Sciatic nerve (tissue), 2 donors: ENCODE measurements at regions not wholly inside any gene's neighbourhood (a gene's known extent, or its start where the extent isn't known, plus 50 kb on each side); places are given as distances from the start of the nearest gene placed in this dataset.
A peak's percentile ranks its signal among the peaks of the same experiment; 100 is the strongest.
"Not testable (repeated sequence)": the region's sequence is repeated elsewhere in the genome, so short reads cannot be mapped to it uniquely, and the experiment has no call there.

Source experiments
- ATAC-seq: fragments of 200-7000 bp; cut with Tn5 transposase; one replicate; pipeline ENCODE4 v1.9.1; 2020; ENCODE audit warnings: mild to moderate bottlenecking, moderate library complexity
- DNase-seq: peaks from one replicate; pipeline ENCODE4 v3.0.0-alpha.2; 2020; ENCODE audit warnings: low spot score
- intact Hi-C: fragments of 100-400 bp; cut with DNase I; formaldehyde crosslinking; loops from one replicate; pipeline ENCODE4 v1.14.2; 2022
- donor health status: DM: no; HTN: no; CAD: no.
- donor health status: DM: no; HTN: no; CAD: no.

- ATAC-seq: no peak
- DNase-seq: no peak
- intact Hi-C loops: no loop called here
These were observed 795.3 kb downstream of the SLITRK1 start for GRCh38 chr13:83086948-83087347.

DNA sequence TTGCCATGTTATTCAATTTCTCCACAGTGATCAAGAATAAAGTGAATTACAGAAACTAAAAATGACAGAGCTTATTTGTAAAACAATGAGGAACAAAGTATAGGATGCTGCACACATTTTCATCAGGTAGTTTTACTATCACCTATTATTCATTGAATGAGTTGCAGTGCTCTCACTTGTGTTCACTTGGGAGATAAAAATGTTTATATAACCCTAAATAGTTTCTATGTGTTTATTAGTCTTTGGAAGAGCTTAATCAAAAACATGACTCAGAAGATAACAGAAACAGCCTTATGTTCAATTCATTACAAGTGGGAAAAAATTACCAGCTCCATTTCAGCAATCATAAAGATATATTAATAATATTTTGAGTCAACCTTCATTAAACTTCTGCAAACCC lies 796.2 kb downstream of the SLITRK1 start:
- DNase-seq (no peak), ATAC-seq (no peak)
- intact Hi-C loops: no loop called here

GRCh38 chr13:83085186-83085900 lies 796.9 kb downstream of the SLITRK1 start:
- DNase-seq: no peak
- ATAC-seq: no peak
- intact Hi-C loops: no loop called here

- no peak for DNase-seq
- intact Hi-C loops: no loop called here
- ATAC-seq: no peak
These were observed 804.8 kb downstream of the SLITRK1 start for GRCh38 chr13:83077499-83077898.

DNA sequence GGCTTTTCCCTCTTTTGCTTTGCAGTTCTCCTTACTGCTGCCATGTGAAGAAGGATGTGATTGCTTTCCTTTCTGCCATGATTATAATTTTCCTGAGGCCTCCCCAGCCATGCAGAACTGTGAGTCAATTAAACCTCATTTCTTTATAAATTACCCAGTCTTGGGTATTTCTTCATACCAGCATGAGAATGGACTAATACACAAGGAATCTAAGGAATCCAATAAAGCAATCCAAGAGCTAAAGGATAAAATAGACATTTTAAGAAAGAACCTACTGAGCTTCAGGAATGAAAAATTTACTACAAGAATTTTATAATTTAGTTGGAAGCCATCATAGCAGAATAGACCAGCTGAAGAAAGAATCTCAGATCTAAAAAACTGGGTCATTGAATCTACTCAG lies 808.3 kb downstream of the SLITRK1 start:
- intact Hi-C loops, ATAC-seq: not testable (repeated sequence)

GRCh38 chr13:83065108-83065507 lies 817.2 kb downstream of the SLITRK1 start:
- no peak for DNase-seq
- intact Hi-C loops: no loop called here
- ATAC-seq: peak; percentile 98

More for the DNA sequence above, 808.3 kb downstream of the SLITRK1 start:
- DNase-seq: not testable (repeated sequence)

DNA sequence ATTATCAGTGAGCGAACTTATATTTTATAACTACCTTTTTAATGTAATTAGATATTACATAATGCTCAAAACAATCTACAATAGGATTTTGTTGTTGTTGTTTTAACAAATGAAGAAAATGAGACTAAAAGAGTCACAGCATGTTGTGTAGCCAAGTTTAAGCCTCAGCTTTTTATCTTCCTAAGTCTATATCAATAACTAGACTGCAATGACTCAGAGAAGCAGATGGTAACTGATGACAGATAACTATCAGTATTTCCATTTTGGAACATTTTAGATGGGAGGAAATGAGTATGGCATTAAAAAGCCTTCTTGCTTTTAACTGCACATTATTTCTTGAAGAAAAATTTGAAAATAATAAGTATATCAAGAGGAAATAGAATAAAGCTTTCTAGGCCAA lies 825.2 kb downstream of the SLITRK1 start:
- ATAC-seq: no peak
- no peak for DNase-seq
- intact Hi-C loops: no loop called here

- ATAC-seq (no peak), DNase-seq (no peak)
- intact Hi-C loops: no loop called here
These were observed 826.0 kb downstream of the SLITRK1 start for GRCh38 chr13:83056269-83056668.

GRCh38 chr13:83048419-83048818 lies 833.9 kb downstream of the SLITRK1 start:
- intact Hi-C loops: no loop called here
- ATAC-seq: no peak
- DNase-seq: no peak

GRCh38 chr13:83024955-83025594 lies 857.2 kb downstream of the SLITRK1 start:
- ATAC-seq (no peak), DNase-seq (no peak)
- intact Hi-C loops: no loop called here

DNA sequence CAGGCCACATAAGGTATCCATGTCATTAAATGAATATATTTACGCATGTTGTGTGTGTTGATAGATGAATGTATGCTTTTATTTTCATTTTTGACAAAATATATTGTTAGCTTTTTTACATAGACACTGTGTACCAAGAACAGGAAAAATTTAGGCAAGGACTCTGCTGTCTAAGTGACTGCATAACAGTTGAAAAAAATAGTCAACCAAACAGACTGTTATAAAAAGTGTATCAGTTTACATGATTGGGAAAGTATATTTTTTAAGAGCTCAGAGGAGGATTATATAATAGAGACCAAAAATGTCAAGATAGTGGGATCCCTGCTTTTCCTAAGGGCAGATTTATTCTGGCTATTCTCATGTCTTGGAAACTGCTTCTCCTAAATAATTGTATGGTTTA lies 858.0 kb downstream of the SLITRK1 start:
- intact Hi-C loops: no loop called here
- no peak for ATAC-seq
- DNase-seq: no peak

DNA sequence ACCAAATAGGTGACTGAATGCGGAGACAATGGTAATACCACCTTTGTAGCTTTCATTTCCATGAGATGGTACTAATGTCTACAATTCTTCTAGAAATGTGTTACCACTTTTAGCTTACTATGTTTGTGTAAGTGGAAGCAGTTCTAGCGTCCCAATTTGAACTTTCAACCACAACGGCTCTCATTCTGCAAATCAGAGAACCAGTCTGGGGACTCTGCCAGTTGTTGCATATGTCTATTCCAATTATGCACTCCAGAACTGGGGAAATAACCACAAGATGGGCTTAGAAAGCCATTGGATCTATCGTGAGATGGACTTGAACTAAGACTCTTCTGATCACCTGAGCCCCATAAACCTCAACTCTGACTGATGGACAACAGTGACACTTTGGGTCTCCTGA lies 862.3 kb downstream of the SLITRK1 start:
- DNase-seq (no peak), ATAC-seq (no peak)
- intact Hi-C loops: no loop called here

DNA sequence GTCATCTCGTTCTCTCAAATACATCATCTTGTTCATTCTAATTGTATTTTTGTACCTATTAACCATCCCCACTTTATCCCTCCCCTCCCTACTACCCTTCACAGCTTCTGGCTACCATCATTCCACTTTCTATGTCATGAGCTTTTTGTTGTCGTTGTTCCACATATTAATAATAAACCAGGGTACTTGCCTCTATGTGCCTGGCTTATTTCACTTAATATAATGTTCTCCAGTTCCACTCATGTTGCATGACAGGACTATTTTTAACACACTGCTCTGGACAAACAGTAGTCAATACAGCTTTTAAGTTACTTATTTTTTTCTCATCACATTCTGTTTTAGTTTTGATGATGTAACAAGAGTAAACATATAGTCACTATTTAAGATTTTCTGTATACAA lies 872.3 kb downstream of the SLITRK1 start:
- ATAC-seq: no peak
- DNase-seq: no peak
- intact Hi-C loops: no loop called here

DNA sequence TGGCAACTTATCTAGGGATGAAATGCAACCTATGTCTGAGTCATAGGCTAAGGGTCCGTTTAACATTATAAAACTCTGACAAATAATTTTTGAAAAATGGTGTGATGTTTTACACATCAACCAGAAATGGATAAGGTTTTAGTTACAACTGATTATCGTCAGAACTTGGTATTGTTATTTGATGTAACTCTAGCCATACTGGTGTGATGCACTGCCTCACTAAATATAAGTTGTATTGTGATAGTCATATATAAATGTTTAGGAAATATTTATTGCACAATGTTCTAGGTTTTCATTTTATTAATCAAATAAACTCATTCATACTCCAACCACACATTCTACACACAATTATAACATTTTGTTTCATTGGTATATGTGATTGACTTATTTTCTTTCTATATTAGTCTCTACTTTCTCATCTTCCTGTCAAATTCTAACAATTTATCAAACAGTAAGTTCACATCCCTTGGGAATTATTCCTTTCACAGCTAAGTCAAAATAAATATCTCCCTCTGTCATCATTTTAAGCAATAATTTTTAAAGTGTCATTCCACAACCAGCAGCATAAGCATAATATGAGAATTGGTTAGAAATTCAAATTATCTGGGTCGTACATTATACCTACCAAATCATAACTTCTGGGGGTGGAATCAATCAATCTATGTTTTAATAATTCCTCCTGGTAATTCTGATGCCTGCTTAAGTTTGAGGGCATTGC lies 873.9 kb downstream of the SLITRK1 start:
- intact Hi-C loops: no loop called here
- ATAC-seq: no peak
- DNase-seq: no peak

GRCh38 chr13:83007226-83007625 lies 875.0 kb downstream of the SLITRK1 start:
- DNase-seq: no peak
- intact Hi-C loops: no loop called here
- no peak for ATAC-seq

DNA sequence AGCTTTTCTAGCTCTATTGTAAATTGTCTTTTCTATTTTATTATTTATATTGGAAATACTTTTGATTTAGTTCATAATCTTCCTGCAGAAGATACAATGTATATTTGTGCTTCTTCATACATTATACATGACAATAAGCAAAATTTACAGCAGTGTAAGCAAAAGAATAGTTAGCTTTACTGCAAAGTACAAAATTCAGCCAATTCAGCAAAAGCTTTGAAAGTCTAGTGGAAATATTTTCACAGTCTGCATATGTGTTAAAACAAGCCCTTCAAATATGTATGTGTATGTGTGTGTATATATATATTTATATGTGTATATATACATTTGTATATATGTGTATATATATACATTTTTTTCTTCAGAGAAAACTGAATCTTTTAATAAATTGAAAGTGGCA lies 879.1 kb downstream of the SLITRK1 start:
- ATAC-seq (no peak), DNase-seq (no peak)
- intact Hi-C loops: no loop called here

- ATAC-seq: no peak
- intact Hi-C loops: no loop called here
- no peak for DNase-seq
These were observed 888.9 kb downstream of the SLITRK1 start for GRCh38 chr13:82993417-82993816.

GRCh38 chr13:82976499-82976898 lies 905.8 kb downstream of the SLITRK1 start:
- ATAC-seq (no peak), DNase-seq (no peak)
- intact Hi-C loops: no loop called here

DNA sequence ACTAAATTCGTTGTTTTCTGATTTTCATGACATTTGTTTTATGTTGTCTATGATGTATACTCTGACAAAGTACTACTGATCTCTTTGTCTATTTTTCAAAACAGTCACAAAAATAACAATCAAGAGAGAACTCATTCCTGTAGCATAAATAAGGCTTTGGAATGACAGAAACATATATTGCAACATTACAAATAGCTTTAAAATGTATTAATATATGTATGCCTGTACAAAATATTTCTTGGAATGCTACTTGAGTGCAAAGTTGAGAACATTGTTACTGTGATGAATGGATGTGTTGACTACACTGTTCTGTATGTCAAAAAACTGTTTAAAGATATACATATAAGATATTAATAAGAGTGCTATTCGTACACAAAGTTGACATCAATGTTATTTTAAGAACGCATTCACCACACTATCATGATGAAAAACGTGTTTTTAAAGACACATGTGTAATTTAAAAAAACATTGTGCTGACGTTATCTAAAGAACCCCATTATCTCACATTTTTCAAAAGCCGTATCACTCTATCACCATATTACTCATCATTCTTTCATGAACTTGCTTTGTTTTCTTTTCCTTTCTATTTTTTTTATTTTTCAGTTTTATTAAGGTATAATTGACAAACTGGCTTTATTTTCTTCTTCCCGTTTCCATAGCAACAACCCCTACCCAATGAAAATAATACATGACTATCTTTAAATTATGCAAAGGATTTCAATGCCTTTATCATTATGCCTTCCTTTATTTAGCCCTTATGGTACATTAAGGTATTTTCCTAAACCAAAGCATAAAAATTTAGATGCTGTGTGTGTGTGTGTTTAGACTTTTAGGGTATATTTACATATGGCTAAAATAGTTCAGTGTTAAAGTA lies 918.8 kb downstream of the SLITRK1 start:
- intact Hi-C loops: no loop called here
- ATAC-seq (no peak), DNase-seq (no peak)
